HG03066 (cell line): ENCODE measurements at regions not wholly inside any gene's neighbourhood (a gene's known extent, or its start where the extent isn't known, plus 50 kb on each side); places are given as distances from the start of the nearest gene placed in this dataset.
"Not testable (repeated sequence)": the region's sequence is repeated elsewhere in the genome, so short reads cannot be mapped to it uniquely, and the experiment has no call there.

Experiments
- ATAC-seq: cut with Tn5 transposase; IDR thresholded peaks from one replicate; pipeline ENCODE4 v1.9.1; 2021; ENCODE audit warnings: low read depth; ENCODE audit not compliant: unreplicated experiment

- ATAC-seq = not testable (repeated sequence)
Measured at GRCh38 chrX:84856791-84857190, 146.9 kb upstream of the APOOL start.

- not testable (repeated sequence) for ATAC-seq
Measured at GRCh38 chrX:84858771-84859170, 144.9 kb upstream of the APOOL start.

- no peak for ATAC-seq
Measured at GRCh38 chrX:84865113-84865512, 138.6 kb upstream of the APOOL start.

- ATAC-seq = not testable (repeated sequence)
Measured at GRCh38 chrX:84870281-84870680, 133.4 kb upstream of the APOOL start.

- not testable (repeated sequence) for ATAC-seq
Measured at GRCh38 chrX:84872160-84872771, 131.4 kb upstream of the APOOL start.

GRCh38 chrX:84873176-84873575 lies 130.5 kb upstream of the APOOL start:
- ATAC-seq = no peak

- no peak for ATAC-seq
Measured at GRCh38 chrX:84876876-84877275, 126.8 kb upstream of the APOOL start.

GRCh38 chrX:84893897-84894296 lies 109.8 kb upstream of the APOOL start:
- ATAC-seq = no peak

GRCh38 chrX:84907324-84907968 lies 96.2 kb upstream of the APOOL start:
- no peak for ATAC-seq

- ATAC-seq = no peak
Measured at GRCh38 chrX:84909151-84909550, 94.5 kb upstream of the APOOL start.

- no peak for ATAC-seq
Measured at GRCh38 chrX:84924624-84925023, 79.1 kb upstream of the APOOL start.

- ATAC-seq = no peak
Measured at GRCh38 chrX:84932814-84933213, 70.9 kb upstream of the APOOL start.

- no peak for ATAC-seq
Measured at GRCh38 chrX:84933956-84934556, 69.6 kb upstream of the APOOL start.
